Smooth muscle cell (in vitro differentiated cells): ENCODE measurements at regions not wholly inside any gene's neighbourhood (a gene's known extent, or its start where the extent isn't known, plus 50 kb on each side); places are given as distances from the start of the nearest gene placed in this dataset.

Source experiments
- DNase-seq: peaks from one replicate; lab custom pipeline; 2025; ENCODE audit not compliant: unreplicated experiment; lab: John Stamatoyannopoulos, UW
- H2AFZ ChIP-seq: fragments of 200-600 bp; sonication (generic); 2 replicates; pipeline ENCODE4 v1.6.0; 2016; ENCODE audit warnings: antibody characterized with exemption, low read depth, mild to moderate bottlenecking
- H3F3A ChIP-seq: fragments of 200-600 bp; sonication (generic); 2 replicates; pipeline ENCODE4 v1.6.0; 2017; ENCODE audit warnings: antibody characterized with exemption, low read depth
- H3K27ac ChIP-seq: fragments of 200-600 bp; sonication (generic); 2 replicates; pipeline ENCODE4 v1.5.1; 2016; ENCODE audit warnings: low read depth, mild to moderate bottlenecking
- H3K27me3 ChIP-seq: fragments of 200-600 bp; sonication (generic); 2 replicates; pipeline ENCODE4 v1.6.1; 2016; ENCODE audit warnings: low read depth, mild to moderate bottlenecking
- H3K36me3 ChIP-seq: fragments of 200-600 bp; sonication (generic); 2 replicates; pipeline ENCODE4 v1.5.1; 2016; ENCODE audit warnings: low read depth
- H3K4me1 ChIP-seq: fragments of 200-600 bp; sonication (generic); 2 replicates; pipeline ENCODE4 v1.5.1; 2016; ENCODE audit warnings: low read depth
- H3K4me2 ChIP-seq: fragments of 200-600 bp; sonication (generic); 2 replicates; pipeline ENCODE4 v1.6.0; 2016; ENCODE audit warnings: mild to moderate bottlenecking
- H3K4me3 ChIP-seq: fragments of 200-600 bp; sonication (generic); 2 replicates; pipeline ENCODE4 v1.5.1; 2016; ENCODE audit warnings: mild to moderate bottlenecking
- H3K79me2 ChIP-seq: fragments of 200-600 bp; sonication (generic); 2 replicates; pipeline ENCODE4 v1.6.0; 2016; ENCODE audit warnings: low read depth, mild to moderate bottlenecking
- H3K9ac ChIP-seq: fragments of 200-600 bp; sonication (generic); 2 replicates; pipeline ENCODE4 v1.6.0; 2016; ENCODE audit warnings: low read depth
- H3K9me3 ChIP-seq: fragments of 200-600 bp; sonication (generic); replicated peaks from 2 replicates; pipeline ENCODE4 v1.5.1; 2016; ENCODE audit warnings: low read depth
- H4K20me1 ChIP-seq: fragments of 200-600 bp; sonication (generic); 2 replicates; pipeline ENCODE4 v1.6.0; 2016; ENCODE audit warnings: low read depth
- CTCF ChIP-seq: fragments of 200-600 bp; sonication (generic); IDR thresholded peaks from 2 replicates; pipeline ENCODE4 v1.5.1; 2017; ENCODE audit warnings: borderline replicate concordance, mild to moderate bottlenecking, antibody characterized with exemption; ENCODE audit not compliant: insufficient read depth, poor library complexity, severe bottlenecking
- WGBS: methylation state at CpG from one replicate; pipeline ENCODE4 v1.1.7; 2016; ENCODE audit warnings: low lambda C conversion rate; 5-methylcytosine and 5-hydroxymethylcytosine counted together

- peaks cover 4% of the 10 kb centered on the region for H3F3A ChIP-seq
- H4K20me1 ChIP-seq = no peaks in the 10 kb centered on the region
- 82% methylated on average over 5 of the region's 5 CpGs for WGBS
- no peaks in the 10 kb centered on the region for H3K27me3 ChIP-seq
- no peaks in the 10 kb centered on the region for H3K79me2 ChIP-seq
- no peak overlapping the region for H2AFZ ChIP-seq
- no peak overlapping the region for H3K4me3 ChIP-seq
- TF ChIP-seq CTCF = no peak
- no peaks in the 10 kb centered on the region for H3K36me3 ChIP-seq
- H3K27ac ChIP-seq = no peak overlapping the region
- no peaks in the 10 kb centered on the region for H3K9me3 ChIP-seq
- DNase-seq = no peak
- H3K4me1 ChIP-seq = peaks cover 2% of the 10 kb centered on the region
- no peak overlapping the region for H3K9ac ChIP-seq
- H3K4me2 ChIP-seq = no peak overlapping the region
These were observed 94.4 kb upstream of the SLC45A1 start for GRCh38 chr1:8223526-8223925.

GRCh38 chr1:8222789-8223188 lies 95.1 kb upstream of the SLC45A1 start:
- H3K79me2 ChIP-seq = no peaks in the 10 kb centered on the region
- no peak for DNase-seq
- peaks cover 3% of the 10 kb centered on the region for H3K4me1 ChIP-seq
- no peak overlapping the region for H2AFZ ChIP-seq
- no peaks in the 10 kb centered on the region for H3K27me3 ChIP-seq
- H4K20me1 ChIP-seq = no peaks in the 10 kb centered on the region
- no peak overlapping the region for H3K27ac ChIP-seq
- TF ChIP-seq CTCF = no peak
- WGBS = 98% methylated on average over 10 of the region's 10 CpGs
- H3K4me3 ChIP-seq = no peak overlapping the region
- H3K9me3 ChIP-seq = no peaks in the 10 kb centered on the region
- H3K9ac ChIP-seq = no peak overlapping the region
- no peak overlapping the region for H3K4me2 ChIP-seq
- H3K36me3 ChIP-seq = no peaks in the 10 kb centered on the region
- H3F3A ChIP-seq = peaks cover 8% of the 10 kb centered on the region

GRCh38 chr1:8219530-8219929 lies 98.4 kb upstream of the SLC45A1 start:
- Histone ChIP-seq H3K9ac (no peak overlapping the region), H4K20me1 (no peaks in the 10 kb centered on the region), H3K4me1 (peaks cover 32% of the 10 kb centered on the region), H3K9me3 (no peaks in the 10 kb centered on the region), H3K4me3 (no peak overlapping the region), H2AFZ (no peak overlapping the region), H3K27me3 (no peaks in the 10 kb centered on the region), H3K27ac (no peak overlapping the region), H3K4me2 (no peak overlapping the region), H3K79me2 (no peaks in the 10 kb centered on the region), H3F3A (peaks cover 12% of the 10 kb centered on the region), H3K36me3 (no peaks in the 10 kb centered on the region)
- 84% methylated on average over 4 of the region's 4 CpGs for WGBS
- no peak for TF ChIP-seq CTCF
- no peak for DNase-seq

- Histone ChIP-seq H3K27ac (peak overlapping the region; percentile 62), H3K36me3 (no peaks in the 10 kb centered on the region), H3K9me3 (no peaks in the 10 kb centered on the region), H3K9ac (no peak overlapping the region), H4K20me1 (no peaks in the 10 kb centered on the region), H2AFZ (no peak overlapping the region), H3K79me2 (no peaks in the 10 kb centered on the region), H3K4me3 (no peak overlapping the region), H3K4me2 (peak overlapping the region; percentile 83), H3F3A (peaks cover 20% of the 10 kb centered on the region), H3K27me3 (no peaks in the 10 kb centered on the region), H3K4me1 (peaks cover 32% of the 10 kb centered on the region)
- no peak for TF ChIP-seq CTCF
- no peak for DNase-seq
- 59% methylated on average over 10 of the region's 10 CpGs for WGBS
These were observed 99.4 kb upstream of the SLC45A1 start for GRCh38 chr1:8218351-8219092.
